ENCODE measurements at regions not wholly inside any gene's neighbourhood (a gene's known extent, or its start where the extent isn't known, plus 50 kb on each side); places are given as distances from the start of the nearest gene placed in this dataset.
"Not testable (repeated sequence)": the region's sequence is repeated elsewhere in the genome, so short reads cannot be mapped to it uniquely, and the experiment has no call there.

DNA sequence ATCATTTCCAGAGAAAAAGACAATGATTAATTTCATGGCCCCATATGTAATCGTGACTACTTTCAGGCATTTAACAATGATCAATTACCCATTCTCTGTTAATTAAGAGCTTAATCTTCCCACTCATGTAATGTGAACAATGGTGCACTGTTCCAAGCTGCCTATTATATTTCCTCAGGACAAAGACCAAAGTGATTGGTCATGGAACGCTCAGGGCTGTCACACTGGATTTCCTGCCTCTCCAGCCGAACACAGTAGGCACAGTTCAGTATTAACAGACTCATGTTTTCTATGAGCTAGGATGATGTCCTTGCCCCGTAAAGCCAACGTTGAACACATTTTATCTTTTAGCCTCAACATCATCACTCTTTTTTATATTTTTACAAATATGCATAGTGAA, 142.7 kb upstream of the FZD8 start:
- peak; percentile 7 for DNase-seq (ENCODE audit: low spot score)

DNA sequence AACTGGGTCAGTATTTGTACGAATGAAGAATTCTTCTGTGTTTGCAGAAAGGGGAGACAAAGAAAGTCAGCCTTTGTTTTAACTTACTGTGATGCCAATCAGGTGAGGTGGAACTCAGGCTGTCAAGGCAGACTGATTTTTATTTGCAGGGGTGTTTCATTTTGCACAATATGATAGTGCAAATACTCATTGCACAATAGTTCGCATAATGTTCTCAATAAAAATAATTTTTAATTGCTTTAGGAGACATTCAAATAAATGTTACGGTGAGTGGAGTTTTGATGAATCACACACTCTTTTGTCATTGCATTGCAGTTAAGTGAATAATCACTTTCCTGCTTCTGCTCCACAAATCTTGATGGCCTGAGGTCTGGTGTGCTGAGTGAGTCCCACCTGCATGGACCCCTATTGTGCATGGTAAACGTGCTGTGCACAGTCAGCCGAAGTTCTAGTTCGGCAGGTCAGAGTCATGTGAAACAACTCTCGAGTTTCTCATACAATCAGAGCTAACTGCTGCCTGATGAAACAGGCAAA, 141.3 kb upstream of the FZD8 start:
- no peak for DNase-seq (ENCODE audit: low spot score)

DNA sequence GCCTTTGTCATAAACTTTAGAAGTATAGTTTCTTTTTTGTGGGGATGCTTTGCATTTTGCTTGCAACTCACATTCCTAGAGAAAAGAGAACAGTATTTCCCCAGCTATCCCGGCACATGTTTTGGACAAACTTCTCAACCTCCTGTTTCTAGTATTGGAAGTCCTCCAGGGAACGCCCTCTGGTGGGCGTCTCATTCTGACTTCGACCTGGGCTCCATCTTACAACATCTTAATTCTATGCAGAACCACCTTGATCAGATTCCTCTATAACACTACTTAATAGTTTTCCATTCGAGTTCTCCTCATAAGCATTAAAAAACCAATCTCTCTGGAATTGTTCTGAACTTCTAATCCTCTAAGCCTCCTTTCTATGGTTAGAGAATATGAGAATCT, 139.5 kb upstream of the FZD8 start:
- no peak for DNase-seq (ENCODE audit: low spot score)

DNA sequence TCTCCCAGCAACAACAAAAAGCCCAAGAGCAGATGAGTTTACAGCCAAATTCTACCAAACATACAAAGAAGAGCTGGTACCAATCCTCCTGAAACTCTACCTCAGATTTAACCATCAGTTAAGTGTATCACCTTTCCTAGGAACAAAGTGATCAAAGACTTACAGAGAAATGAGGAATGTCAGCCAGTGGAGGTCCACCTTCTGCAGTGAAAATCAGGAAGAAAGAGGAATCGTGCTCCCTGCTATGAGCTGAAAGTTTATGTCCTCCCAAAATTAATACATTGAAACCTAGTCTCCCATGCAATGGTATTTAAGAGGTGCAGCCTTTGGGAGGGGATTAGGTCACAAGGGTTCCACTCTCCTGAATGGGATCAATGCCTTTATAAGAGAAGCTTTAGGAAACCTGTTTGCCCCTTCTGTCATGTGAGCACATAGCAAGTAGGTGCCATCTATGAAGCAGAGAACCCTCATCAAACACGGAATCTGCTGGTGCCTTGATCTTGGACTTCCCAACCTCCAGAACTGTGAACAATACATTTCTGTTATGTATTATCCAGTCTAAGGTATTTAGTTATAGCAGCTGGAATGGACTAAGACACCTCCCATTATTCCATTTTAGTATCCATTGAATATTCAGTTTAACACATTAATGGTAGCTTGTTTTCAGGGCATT, 139.0 kb upstream of the FZD8 start:
- no peak for DNase-seq (ENCODE audit: low spot score)

DNA sequence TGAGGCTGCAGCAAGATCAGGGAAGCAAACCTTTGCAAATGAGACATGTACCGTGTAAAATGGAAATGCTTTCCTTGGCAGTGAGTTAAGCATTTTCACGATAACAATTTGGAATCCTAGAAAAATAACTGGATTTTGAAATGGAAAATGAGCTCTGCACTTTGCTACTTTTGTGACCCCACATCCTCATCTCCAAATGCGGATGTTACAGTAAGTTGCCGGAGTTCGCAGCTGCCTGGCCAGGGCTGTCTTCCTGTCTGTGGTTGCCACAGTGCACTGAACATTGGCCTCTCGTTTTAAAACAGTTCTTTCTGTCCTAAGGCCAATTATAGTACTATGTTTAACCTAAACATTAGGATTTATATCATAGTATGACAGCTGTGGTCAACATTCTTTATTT, 136.2 kb upstream of the FZD8 start:
- DNase-seq (ENCODE audit: low spot score): no peak

DNA sequence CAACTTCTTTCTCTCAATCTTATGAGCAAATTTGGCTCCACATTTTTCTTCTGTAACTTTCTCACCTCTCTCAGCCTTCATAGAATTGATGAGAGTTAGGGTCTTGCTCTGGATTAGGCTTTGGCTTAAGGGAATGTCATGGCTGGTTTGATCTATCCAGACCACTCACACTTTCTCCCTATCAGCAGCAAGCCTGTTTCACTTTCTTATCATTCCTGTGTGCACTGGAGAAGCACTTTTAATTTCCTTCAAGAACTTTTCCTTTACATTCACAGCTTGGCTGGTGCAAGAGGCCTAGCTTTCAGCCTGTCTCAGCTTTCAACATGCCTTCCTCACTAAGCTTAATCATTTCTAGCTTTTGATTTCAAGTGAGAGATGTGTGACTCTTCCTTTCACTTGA, 134.5 kb upstream of the FZD8 start:
- DNase-seq (ENCODE audit: low spot score): not testable (repeated sequence)

DNA sequence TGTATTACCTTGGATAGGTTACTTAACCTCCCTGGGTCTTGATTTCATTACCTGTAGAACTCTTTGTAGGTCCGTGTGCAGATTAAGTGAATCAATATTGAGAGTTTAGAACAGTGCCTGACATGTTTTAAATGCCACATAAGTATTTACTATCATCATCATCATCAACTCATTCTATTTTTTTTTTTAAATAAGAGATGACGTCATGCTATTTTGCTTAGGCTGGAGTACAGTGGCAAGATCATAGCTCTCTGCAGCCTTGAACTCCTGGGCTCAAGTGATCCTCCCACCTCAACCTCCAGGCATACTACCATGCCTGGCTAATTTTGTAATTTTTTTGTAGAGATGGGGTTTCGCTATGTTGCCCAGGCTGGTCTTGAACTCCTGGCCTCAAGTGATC, 132.0 kb upstream of the FZD8 start:
- no peak for DNase-seq (ENCODE audit: low spot score)

DNA sequence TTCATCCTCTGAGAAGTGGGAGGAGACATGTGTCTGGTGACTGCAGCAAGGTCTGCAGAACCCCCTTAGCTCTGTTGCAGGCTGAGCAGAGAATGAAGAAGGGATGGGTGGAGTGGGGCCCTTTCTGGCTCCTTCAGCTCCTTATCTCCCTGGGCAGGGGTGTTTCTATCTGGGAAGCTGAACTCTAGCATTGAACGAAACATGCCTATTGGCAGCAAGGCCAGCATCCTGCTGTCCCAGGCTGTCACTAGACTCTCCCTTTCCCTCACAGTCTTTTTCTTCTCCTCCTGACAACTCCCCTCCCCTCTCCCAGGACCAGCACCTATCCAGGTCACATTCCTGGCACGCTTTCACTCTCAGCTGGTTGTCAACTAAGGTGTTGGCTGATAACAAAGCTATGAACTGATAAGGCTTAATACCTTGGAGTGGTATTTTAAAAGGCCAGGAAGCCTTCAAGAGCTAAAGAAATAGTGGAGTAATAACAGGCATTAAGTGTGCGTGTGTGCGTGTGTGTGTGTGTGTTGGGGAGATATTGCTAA, 128.8 kb upstream of the FZD8 start:
- no peak for DNase-seq (ENCODE audit: low spot score)

DNA sequence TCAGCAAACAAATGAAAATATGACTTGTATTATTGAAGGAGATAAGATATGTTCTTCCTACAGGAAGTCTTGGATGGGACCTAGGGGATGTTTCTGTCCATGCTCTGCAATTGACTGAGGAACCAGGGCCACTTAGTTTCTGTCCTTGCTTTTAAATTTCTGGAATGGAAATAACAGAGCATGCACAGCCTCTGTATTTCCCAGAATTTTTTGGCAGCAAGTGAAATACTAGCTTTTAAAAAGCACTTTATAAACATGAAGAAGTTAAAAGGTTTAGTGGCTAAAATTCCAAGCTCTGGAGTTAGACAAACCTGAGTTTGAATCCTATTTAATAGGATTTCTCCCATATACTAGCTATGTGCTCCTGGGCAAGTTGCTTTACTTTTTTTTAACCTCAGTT, 127.7 kb upstream of the FZD8 start:
- no peak for DNase-seq (ENCODE audit: low spot score)

DNA sequence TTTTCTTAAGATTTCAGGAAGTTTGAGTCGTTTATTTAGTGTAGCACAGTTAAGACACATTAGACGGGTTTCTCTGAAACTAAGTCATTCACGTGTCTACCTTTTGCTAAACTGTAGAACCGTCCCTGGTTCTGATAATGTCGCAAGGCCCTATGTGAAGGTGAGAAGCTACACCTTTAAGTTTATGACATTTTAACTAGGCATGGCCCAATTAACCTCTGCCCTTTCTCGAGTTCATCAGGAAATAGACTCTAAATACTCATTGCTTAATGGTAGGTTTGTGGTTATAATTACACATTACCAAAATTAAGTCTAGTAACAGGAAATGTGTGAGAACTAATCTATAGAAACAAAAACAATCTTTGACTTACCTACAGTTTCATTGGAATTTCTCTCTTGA, 126.6 kb upstream of the FZD8 start:
- DNase-seq (ENCODE audit: low spot score): no peak

DNA sequence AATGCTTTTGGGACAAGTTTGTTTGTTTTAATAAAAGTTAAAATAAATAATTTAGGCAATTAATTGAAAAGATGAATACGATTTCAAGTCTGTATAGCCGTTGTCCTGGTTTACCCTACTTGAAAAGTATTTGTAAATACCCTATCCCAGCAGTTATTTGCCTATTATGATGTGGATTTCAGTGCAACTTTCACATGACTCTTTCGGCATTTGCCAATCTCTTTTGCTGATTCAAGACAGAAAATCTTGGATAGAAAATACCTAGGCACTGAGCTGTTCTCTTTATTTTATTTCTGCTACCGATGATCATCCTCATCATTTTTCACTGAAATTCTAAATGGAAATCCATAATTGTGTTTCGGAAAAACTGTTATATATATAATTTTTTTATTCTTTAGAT, 125.9 kb upstream of the FZD8 start:
- no peak for DNase-seq (ENCODE audit: low spot score)

DNA sequence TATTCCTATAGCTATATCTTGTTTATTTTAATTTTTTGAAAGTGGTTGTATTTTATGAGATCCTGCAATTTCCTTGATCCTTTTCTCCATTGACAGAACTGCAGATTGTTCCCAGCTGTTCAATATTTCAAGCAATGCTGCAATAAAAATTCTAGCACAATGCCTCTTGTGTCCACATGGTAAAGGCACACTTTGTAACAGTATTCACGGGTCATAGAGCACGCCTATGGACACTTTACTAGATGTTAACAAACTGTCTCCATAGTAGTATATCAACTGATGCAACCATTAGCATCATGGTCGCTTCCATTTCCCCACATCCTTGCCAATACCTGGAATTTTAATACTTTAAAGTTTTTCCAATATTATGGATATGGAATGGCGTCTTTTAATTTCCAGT, 123.9 kb upstream of the FZD8 start:
- DNase-seq (ENCODE audit: low spot score): no peak

DNA sequence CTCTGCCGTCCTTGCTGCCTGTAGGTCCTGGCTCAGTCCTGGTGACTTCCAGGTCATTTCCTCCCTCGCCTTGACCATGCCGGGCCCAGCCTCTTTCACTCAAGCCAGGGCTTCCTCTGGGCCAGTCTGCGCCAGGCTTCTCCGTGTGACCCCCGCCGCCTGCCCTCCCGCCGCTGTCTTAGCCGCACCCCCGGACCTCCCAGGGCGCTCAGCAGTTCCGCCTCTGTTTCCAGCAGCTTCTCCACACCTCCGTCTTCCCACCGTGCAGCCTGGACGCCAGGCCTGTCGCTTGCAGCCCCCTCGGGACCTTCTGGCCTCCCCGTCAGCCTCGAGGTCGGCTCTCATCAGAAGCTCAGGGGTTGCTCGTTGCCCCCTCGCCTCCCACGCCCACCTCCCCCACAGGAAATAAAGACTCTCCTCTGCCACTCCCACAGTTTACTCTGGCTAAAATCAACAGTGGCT, 123.0 kb upstream of the FZD8 start:
- DNase-seq (ENCODE audit: low spot score): no peak

DNA sequence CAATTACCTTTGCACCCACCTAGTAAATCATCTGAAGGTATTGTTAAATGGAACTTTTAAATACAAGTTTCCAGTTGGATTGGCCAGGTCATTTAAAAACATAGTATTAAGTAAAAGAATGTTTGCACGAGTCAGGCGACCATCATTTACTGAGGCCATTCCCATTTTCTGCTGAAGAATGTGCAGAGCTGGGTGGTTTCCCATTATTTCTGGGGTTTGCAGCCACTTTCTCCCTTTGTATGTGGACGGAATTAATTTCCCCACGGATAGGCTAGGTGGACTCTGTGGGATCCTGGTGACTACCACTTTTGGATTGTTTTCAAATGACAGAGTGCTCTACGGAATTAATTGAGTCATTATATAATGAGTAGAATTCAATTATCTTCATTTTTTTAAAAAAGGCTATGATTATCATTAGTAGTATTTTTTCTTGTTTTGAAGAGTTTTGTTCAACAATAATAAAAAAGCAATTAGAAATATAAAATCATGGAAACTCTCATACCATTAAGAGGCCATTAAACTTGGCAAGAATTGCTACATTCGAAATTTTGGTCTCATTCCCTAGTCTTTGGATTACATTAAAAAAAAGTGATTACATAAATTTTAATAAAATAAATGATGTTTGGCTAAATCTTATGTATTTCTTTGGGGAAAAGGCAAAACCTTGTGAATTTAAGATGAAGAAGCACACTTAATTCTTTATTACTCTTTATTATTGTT, 120.4 kb upstream of the FZD8 start:
- DNase-seq (ENCODE audit: low spot score): no peak

DNA sequence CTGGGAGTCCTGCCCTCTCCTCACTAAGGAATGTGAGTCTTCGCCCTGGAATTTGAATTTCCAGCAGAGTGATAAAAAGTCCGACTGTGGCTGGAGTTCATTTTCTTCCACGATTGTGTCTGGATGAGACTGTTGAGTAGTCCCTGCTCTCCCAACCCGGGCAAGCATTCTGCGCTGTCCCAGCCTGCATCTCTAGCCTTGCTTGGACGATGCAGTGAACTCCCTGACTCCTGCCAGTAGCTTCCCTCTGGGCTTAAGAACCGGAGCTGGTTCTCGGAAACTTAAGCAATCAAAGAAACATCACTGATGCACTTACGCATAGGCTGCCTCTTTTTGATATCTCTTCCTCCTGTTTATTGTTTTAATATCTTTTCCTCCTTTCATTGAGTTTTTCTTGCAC, 116.0 kb upstream of the FZD8 start:
- DNase-seq (ENCODE audit: low spot score): no peak

DNA sequence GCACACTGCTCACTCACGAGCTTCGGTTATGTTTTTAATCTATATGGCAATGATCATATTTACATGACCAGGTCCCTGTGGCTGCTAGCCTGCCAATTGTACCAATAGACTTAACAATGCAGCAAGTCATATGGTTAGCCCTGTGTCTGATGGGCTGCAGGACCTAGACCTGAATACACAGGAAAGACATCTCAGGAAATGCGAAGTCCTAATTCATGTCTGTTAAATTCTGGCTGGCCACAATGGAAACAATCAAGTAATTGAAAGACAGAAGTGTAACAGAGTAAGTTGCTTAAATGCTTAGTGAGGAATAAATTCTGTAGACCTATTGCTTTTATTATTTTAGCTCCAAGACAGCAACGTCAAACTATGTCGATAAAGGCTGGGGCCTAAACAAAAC, 112.4 kb upstream of the FZD8 start:
- no peak for DNase-seq (ENCODE audit: low spot score)

DNA sequence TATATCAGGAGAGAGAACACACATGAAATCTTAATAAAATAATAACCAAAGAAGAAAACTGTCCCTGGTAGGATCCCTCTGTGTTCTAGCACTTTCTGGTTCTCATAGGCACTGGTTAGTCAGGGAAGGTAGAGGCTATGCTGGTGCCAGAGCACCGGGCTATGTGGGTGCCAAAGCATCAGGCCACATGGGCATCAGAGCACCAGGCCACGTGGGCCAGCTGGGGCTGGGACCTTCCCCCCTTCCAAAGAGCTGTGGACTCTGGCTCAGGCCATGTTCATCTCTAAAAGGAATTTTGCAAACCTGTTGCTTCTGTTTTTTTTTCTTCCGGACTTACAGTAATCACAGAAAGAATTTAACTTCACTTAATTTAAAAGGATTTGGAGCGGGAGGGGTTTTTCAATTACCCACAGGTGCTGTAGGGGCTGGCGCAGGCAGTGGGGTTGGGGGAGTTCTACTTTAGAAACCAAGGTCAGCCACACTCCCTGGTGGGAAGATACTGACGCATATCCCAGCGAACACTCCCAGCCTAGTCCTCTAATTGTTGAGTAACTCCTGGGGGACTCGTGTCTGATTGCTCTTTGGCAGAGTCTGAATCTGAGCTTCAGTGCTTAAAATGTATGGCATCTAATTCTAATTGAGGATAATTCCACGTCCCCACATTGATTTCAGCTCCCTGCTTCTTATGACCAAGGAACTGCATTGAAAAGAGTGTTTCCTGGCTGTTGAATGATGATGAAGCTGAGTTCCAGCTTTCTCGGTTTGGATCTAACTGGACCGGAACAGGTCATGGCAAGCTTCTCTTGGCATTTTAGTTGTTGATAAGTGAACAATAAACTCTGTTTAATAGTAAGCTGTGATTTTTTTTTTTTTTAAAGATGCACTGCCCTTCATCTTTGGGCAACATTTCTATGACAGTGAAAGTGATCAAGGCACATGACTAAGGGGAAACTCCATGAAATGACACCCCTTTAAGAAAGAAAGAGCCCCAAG, 110.7 kb upstream of the FZD8 start:
- no peak for DNase-seq (ENCODE audit: low spot score)

DNA sequence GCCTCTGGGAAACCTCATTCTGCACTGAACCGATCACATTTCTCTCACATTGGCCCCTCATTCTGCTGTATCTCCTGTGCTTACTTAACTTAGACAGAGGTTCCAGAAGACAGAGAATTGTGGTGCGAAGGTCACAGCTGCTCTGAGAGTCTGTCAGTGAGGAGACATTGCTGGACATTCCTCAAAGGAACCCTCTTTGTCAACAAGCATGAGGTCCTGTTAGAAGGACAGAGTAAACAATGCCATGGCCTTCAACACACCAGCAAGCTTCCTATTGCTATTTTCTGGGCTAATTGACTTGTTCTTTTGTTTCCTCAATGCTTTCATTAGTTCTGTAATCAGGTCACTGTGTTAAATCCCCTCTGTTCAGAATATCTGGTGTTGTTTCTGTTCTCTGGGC, 109.3 kb upstream of the FZD8 start:
- no peak for DNase-seq (ENCODE audit: low spot score)

DNA sequence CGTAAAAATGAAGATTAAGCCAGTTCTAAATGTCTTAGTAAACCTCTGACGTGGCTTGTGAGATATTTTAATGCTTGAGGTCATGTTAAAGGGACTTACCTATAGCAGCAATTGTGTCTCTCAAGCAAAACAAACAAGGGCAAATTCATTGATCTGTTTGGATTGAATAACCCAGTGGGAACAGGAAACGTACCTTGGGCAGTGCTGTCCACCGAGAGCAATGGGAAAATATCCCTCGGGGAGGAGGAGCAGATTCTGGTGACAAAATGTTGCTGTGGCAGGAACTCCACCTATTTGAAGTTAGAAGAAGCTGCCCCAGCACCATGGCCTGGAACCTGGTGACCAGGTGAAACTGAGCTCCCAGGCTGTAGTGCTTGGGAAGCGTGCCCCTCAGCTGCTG, 107.1 kb upstream of the FZD8 start:
- DNase-seq (ENCODE audit: low spot score): no peak

DNA sequence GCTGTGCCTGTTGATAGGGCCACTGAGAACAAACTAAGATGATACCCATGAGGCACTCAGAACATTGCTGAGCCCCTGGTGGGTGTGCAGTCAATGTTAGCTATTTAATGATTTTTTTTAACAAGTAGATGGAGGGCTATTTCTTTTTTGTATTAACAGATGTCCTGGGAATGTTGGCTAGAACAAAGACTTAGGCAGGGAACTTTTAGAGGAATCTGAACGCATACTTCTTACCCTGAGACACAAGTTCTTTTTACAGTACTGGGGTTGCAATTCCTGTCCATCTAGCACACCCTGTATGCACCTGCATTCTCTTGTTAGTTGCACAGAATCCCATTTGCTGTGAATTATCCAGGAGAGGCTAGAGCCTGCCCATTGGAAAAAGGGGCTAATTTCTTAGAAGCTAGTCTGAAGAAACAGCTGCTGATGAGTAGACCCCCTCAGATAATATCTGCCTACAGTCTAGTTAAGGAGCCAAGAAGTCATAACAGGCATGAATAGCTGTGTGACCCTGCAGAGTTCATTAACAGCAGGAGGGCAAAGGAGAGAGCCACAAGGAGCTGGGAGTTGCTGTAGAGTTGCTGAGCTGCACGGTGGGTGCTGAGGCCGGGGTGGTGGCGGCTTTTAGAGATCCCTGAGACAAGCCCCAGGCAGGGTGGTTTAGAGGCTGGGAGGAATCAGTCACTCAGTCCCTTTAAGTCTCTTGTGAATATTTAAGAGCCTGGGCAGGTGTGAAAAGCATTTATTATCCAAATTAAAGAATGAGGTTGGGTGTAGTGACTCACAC, 103.7 kb upstream of the FZD8 start:
- no peak for DNase-seq (ENCODE audit: low spot score)

DNA sequence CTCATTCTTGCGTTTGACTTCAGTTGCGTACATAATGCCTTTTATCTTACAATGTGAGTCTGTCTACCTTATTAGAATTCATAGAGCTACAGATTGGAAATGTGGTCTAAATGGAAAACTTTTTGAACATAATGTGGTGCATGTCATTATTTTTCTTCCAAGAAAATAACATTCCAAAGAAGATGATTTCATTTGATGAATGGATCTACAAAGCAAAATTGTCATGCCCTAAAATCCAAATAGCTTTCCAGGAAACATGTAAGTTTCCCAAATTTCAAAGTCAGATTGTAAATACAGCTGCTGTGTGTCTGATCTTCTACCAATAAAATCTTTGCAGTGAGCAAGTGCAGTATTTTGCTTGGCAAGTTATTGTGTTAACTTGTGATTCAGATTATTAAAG, 101.8 kb upstream of the FZD8 start:
- DNase-seq (ENCODE audit: low spot score): no peak
